Left ventricle myocardium inferior (tissue), 1 donor: ENCODE measurements at regions not wholly inside any gene's neighbourhood (a gene's known extent, or its start where the extent isn't known, plus 50 kb on each side); places are given as distances from the start of the nearest gene placed in this dataset.
"Not testable (repeated sequence)": the region's sequence is repeated elsewhere in the genome, so short reads cannot be mapped to it uniquely, and the experiment has no call there.

Experiments
- DNase-seq: peaks from one replicate; pipeline ENCODE4 v3.0.0-alpha.2; 2020
- H3K27ac ChIP-seq: fragments of 200-600 bp; replicated peaks from 2 replicates; pipeline ENCODE4 v1.8.0; 2021
- H3K27me3 ChIP-seq: fragments of 200-600 bp; 2 replicates; pipeline ENCODE4 v1.8.0; 2021; ENCODE audit warnings: low read depth
- H3K36me3 ChIP-seq: fragments of 200-600 bp; 2 replicates; pipeline ENCODE4 v1.8.0; 2021
- H3K4me1 ChIP-seq: fragments of 200-600 bp; 2 replicates; pipeline ENCODE4 v1.8.0; 2021
- H3K4me3 ChIP-seq: fragments of 200-600 bp; 2 replicates; pipeline ENCODE4 v1.8.0; 2021; ENCODE audit warnings: mild to moderate bottlenecking, moderate library complexity
- H3K9me3 ChIP-seq: fragments of 200-600 bp; replicated peaks from 2 replicates; pipeline ENCODE4 v1.8.0; 2021
- CTCF ChIP-seq: fragments of 200-600 bp; IDR thresholded peaks from 2 replicates; pipeline ENCODE4 v1.8.0; 2021; ENCODE audit warnings: antibody characterized with exemption, mild to moderate bottlenecking, borderline replicate concordance
- intact Hi-C: fragments of 100-400 bp; cut with micrococcal nuclease; formaldehyde crosslinking; loops from one replicate; pipeline ENCODE4 v1.11.0; 2022
- donor health status: DM: no; HTN: yes; CAD: no; lungs with severe emphysema.

- Histone ChIP-seq H3K27ac (no peak overlapping the region), H3K27me3 (no peaks in the 10 kb centered on the region), H3K4me1 (peaks cover 20% of the 10 kb centered on the region), H3K9me3 (no peaks in the 10 kb centered on the region), H3K36me3 (no peaks in the 10 kb centered on the region), H3K4me3 (no peak overlapping the region)
- intact Hi-C loops = no loop called here
- TF ChIP-seq CTCF = no peak
- DNase-seq = no peak
Measured at GRCh38 chr18:39450958-39451357, 1885.4 kb upstream of the CELF4 start.

- Histone ChIP-seq H3K36me3 (no peaks in the 10 kb centered on the region), H3K4me3 (no peak overlapping the region), H3K9me3 (no peaks in the 10 kb centered on the region), H3K4me1 (peaks cover 16% of the 10 kb centered on the region), H3K27ac (no peak overlapping the region), H3K27me3 (no peaks in the 10 kb centered on the region)
- DNase-seq = no peak
- TF ChIP-seq CTCF = no peak
- intact Hi-C loops = no loop called here
Measured at GRCh38 chr18:39449566-39449965, 1884.0 kb upstream of the CELF4 start.

GRCh38 chr18:39448942-39449341 lies 1883.3 kb upstream of the CELF4 start:
- intact Hi-C loops = no loop called here
- DNase-seq = no peak
- no peak for TF ChIP-seq CTCF
- Histone ChIP-seq H3K4me1 (peaks cover 11% of the 10 kb centered on the region), H3K36me3 (no peaks in the 10 kb centered on the region), H3K9me3 (no peaks in the 10 kb centered on the region), H3K27ac (no peak overlapping the region), H3K4me3 (no peak overlapping the region), H3K27me3 (no peaks in the 10 kb centered on the region)

GRCh38 chr18:39444957-39445356 lies 1879.4 kb upstream of the CELF4 start:
- DNase-seq, H3K4me1 ChIP-seq, H3K27ac ChIP-seq, H3K36me3 ChIP-seq, H3K27me3 ChIP-seq, H3K9me3 ChIP-seq, H3K4me3 ChIP-seq, intact Hi-C loops: not testable (repeated sequence)

GRCh38 chr18:39441648-39442047 lies 1876.0 kb upstream of the CELF4 start:
- no peak overlapping the region for H3K4me3 ChIP-seq
- no peaks in the 10 kb centered on the region for H3K4me1 ChIP-seq
- H3K36me3 ChIP-seq = no peaks in the 10 kb centered on the region
- no peak for DNase-seq
- no peak overlapping the region for H3K27ac ChIP-seq
- no peaks in the 10 kb centered on the region for H3K9me3 ChIP-seq
- intact Hi-C loops = no loop called here
- H3K27me3 ChIP-seq = no peaks in the 10 kb centered on the region
- no peak for TF ChIP-seq CTCF

- intact Hi-C loops = no loop called here
- Histone ChIP-seq H3K27me3 (no peaks in the 10 kb centered on the region), H3K4me3 (no peak overlapping the region), H3K4me1 (no peaks in the 10 kb centered on the region), H3K36me3 (no peaks in the 10 kb centered on the region), H3K9me3 (no peaks in the 10 kb centered on the region), H3K27ac (no peak overlapping the region)
- TF ChIP-seq CTCF = no peak
- DNase-seq = no peak
Measured at GRCh38 chr18:39435996-39436395, 1870.4 kb upstream of the CELF4 start.
